HEK293 (cell line): ENCODE measurements at regions not wholly inside any gene's neighbourhood (a gene's known extent, or its start where the extent isn't known, plus 50 kb on each side); places are given as distances from the start of the nearest gene placed in this dataset.

Experiments
- CTCF ChIA-PET: fragments of 350-600 bp; formaldehyde crosslinking; extraction: SDS; loops from one replicate; lab custom pipeline; 2021; ENCODE audit warnings: antibody characterized with exemption; lab: Yijun Ruan, JAX
- POLR2A ChIA-PET: fragments of 300-600 bp; formaldehyde crosslinking; extraction: SDS; loops from one replicate; lab custom pipeline; 2020; ENCODE audit warnings: antibody characterized with exemption, inconsistent platforms; lab: Yijun Ruan, JAX
- H3K27ac ChIP-seq: fragments of 200-500 bp; sonication (Bioruptor generic); 2 replicates; pipeline ENCODE4 v1.5.1; 2014; ENCODE audit warnings: low read depth, low read length, control low read depth, inconsistent platforms; ENCODE audit errors: extremely low read depth
- H3K36me3 ChIP-seq, 2 experiments: fragments of 200-500 bp in 1 of 2; sonication (Bioruptor generic) in 1 of 2; 1 replicate in 1 of 2; 2 replicates in 1 of 2; pipeline ENCODE4 v1.5.1; 2014 to 2017; ENCODE audit warnings: inconsistent platforms in 2 of 2, low read length in 2 of 2; ENCODE audit not compliant: control insufficient read depth in 2 of 2, insufficient read depth in 1 of 2
- H3K4me1 ChIP-seq: fragments of 200-500 bp; sonication (Bioruptor generic); 2 replicates; pipeline ENCODE4 v1.5.1; 2014; ENCODE audit warnings: mild to moderate bottlenecking, low read length, inconsistent platforms; ENCODE audit not compliant: control insufficient read depth, insufficient read depth
- H3K4me3 ChIP-seq: 2 replicates; pipeline ENCODE4 v1.5.1; 2011; ENCODE audit warnings: low read depth, mild to moderate bottlenecking, control low read depth, low read length, moderate library complexity
- H3K9me3 ChIP-seq: fragments of 200-500 bp; sonication (Bioruptor generic); 2 replicates; pipeline ENCODE4 v1.5.1; 2014; ENCODE audit warnings: low read depth, low read length, inconsistent platforms; ENCODE audit not compliant: control insufficient read depth, insufficient read depth
- HIC1 ChIP-seq: fragments of 450-650 bp; formaldehyde crosslinking; IDR thresholded peaks from 2 replicates; pipeline ENCODE4 v1.5.1; 2016; ENCODE audit warnings: missing biosample characterization, missing genetic modification characterization
- MYNN ChIP-seq: fragments of 450-650 bp; formaldehyde crosslinking; IDR thresholded peaks from 2 replicates; pipeline ENCODE4 v1.5.1; 2016; ENCODE audit warnings: missing biosample characterization, missing genetic modification characterization, borderline replicate concordance
- MZF1 ChIP-seq: fragments of 450-650 bp; formaldehyde crosslinking; IDR thresholded peaks from 2 replicates; pipeline ENCODE4 v1.5.1; 2017; ENCODE audit warnings: missing biosample characterization, missing genetic modification characterization, borderline replicate concordance
- OSR2 ChIP-seq: fragments of 450-650 bp; formaldehyde crosslinking; IDR thresholded peaks from 2 replicates; pipeline ENCODE4 v1.5.1; 2016; ENCODE audit warnings: missing biosample characterization, missing genetic modification characterization
- OVOL3 ChIP-seq: fragments of 450-650 bp; formaldehyde crosslinking; IDR thresholded peaks from 2 replicates; pipeline ENCODE4 v1.5.1; 2016; ENCODE audit warnings: missing biosample characterization, missing genetic modification characterization
- PRDM1 ChIP-seq: fragments of 450-650 bp; formaldehyde crosslinking; IDR thresholded peaks from 2 replicates; pipeline ENCODE4; 2016; ENCODE audit warnings: missing biosample characterization, missing genetic modification characterization
- TRIM28 ChIP-seq: IDR thresholded peaks from 2 replicates; pipeline ENCODE4 v1.6.1; 2011; ENCODE audit warnings: low read length, control low read depth, borderline replicate concordance
- TSHZ1 ChIP-seq: fragments of 450-650 bp; formaldehyde crosslinking; IDR thresholded peaks from 2 replicates; pipeline ENCODE4 v1.5.1; 2016; ENCODE audit warnings: missing biosample characterization, missing genetic modification characterization, borderline replicate concordance
- ZFP41 ChIP-seq: fragments of 450-650 bp; formaldehyde crosslinking; IDR thresholded peaks from 2 replicates; pipeline ENCODE4 v1.5.1; 2016; ENCODE audit warnings: missing biosample characterization, missing genetic modification characterization, borderline replicate concordance
- ZNF114 ChIP-seq: fragments of 450-650 bp; formaldehyde crosslinking; IDR thresholded peaks from 2 replicates; pipeline ENCODE4 v1.5.0; 2017; ENCODE audit warnings: missing biosample characterization, missing genetic modification characterization
- ZNF202 ChIP-seq: fragments of 450-650 bp; formaldehyde crosslinking; IDR thresholded peaks from 2 replicates; pipeline ENCODE4 v1.5.1; 2016; ENCODE audit warnings: missing biosample characterization, missing genetic modification characterization, borderline replicate concordance
- ZNF211 ChIP-seq: fragments of 450-650 bp; formaldehyde crosslinking; IDR thresholded peaks from 2 replicates; pipeline ENCODE4 v1.5.1; 2016; ENCODE audit warnings: low read depth, missing biosample characterization, missing genetic modification characterization
- ZNF350 ChIP-seq: fragments of 450-650 bp; formaldehyde crosslinking; IDR thresholded peaks from 2 replicates; pipeline ENCODE4 v1.5.0; 2017; ENCODE audit warnings: missing biosample characterization, mild to moderate bottlenecking, missing genetic modification characterization
- ZNF362 ChIP-seq: fragments of 450-650 bp; formaldehyde crosslinking; IDR thresholded peaks from 2 replicates; pipeline ENCODE4 v1.5.1; 2016; ENCODE audit warnings: missing biosample characterization, missing genetic modification characterization
- ZNF37A ChIP-seq: fragments of 450-650 bp; IDR thresholded peaks from 2 replicates; pipeline ENCODE4 v1.5.1; 2018; ENCODE audit warnings: missing biosample characterization, missing genetic modification characterization
- ZNF398 ChIP-seq: fragments of 450-650 bp; formaldehyde crosslinking; IDR thresholded peaks from 2 replicates; pipeline ENCODE4 v1.5.1; 2017; ENCODE audit warnings: missing biosample characterization, missing genetic modification characterization
- ZNF423 ChIP-seq: fragments of 450-650 bp; formaldehyde crosslinking; IDR thresholded peaks from 2 replicates; pipeline ENCODE4 v1.5.1; 2016; ENCODE audit warnings: missing biosample characterization, missing genetic modification characterization
- ZNF513 ChIP-seq: fragments of 450-650 bp; IDR thresholded peaks from 2 replicates; pipeline ENCODE4 v1.5.1; 2018; ENCODE audit warnings: missing biosample characterization, missing genetic modification characterization
- ZNF529 ChIP-seq: fragments of 450-650 bp; formaldehyde crosslinking; IDR thresholded peaks from 2 replicates; pipeline ENCODE4 v1.5.1; 2017; ENCODE audit warnings: missing genetic modification characterization, missing biosample characterization; ENCODE audit not compliant: insufficient replicate concordance
- ZNF555 ChIP-seq: fragments of 450-650 bp; formaldehyde crosslinking; conservative IDR thresholded peaks from 2 replicates; pipeline ENCODE4 v1.5.1; 2017; ENCODE audit warnings: missing biosample characterization, mild to moderate bottlenecking, missing genetic modification characterization, inconsistent platforms
- ZNF571 ChIP-seq: fragments of 450-650 bp; formaldehyde crosslinking; IDR thresholded peaks from 2 replicates; pipeline ENCODE4 v1.5.0; 2017; ENCODE audit warnings: missing biosample characterization, missing genetic modification characterization
- ZNF580 ChIP-seq: fragments of 450-650 bp; formaldehyde crosslinking; IDR thresholded peaks from 2 replicates; pipeline ENCODE4 v1.5.1; 2016; ENCODE audit warnings: missing biosample characterization, missing genetic modification characterization
- ZNF629 ChIP-seq: fragments of 450-650 bp; formaldehyde crosslinking; IDR thresholded peaks from 2 replicates; pipeline ENCODE4 v1.5.1; 2017; ENCODE audit warnings: missing biosample characterization, missing genetic modification characterization
- ZNF654 ChIP-seq: fragments of 450-650 bp; formaldehyde crosslinking; IDR thresholded peaks from 2 replicates; pipeline ENCODE4 v1.5.1; 2016; ENCODE audit warnings: low read depth, missing biosample characterization, missing genetic modification characterization
- ZNF776 ChIP-seq: fragments of 450-650 bp; formaldehyde crosslinking; IDR thresholded peaks from 2 replicates; pipeline ENCODE4 v1.5.0; 2017; ENCODE audit warnings: missing biosample characterization, missing genetic modification characterization, borderline replicate concordance
- ZNF777 ChIP-seq: fragments of 450-650 bp; formaldehyde crosslinking; IDR thresholded peaks from 2 replicates; pipeline ENCODE4 v1.5.1; 2017; ENCODE audit warnings: missing biosample characterization, missing genetic modification characterization, borderline replicate concordance
- ZNF837 ChIP-seq: fragments of 450-650 bp; formaldehyde crosslinking; IDR thresholded peaks from 2 replicates; pipeline ENCODE4 v1.5.1; 2016; ENCODE audit warnings: missing biosample characterization, missing genetic modification characterization
- ZXDB ChIP-seq: fragments of 450-650 bp; formaldehyde crosslinking; IDR thresholded peaks from 2 replicates; pipeline ENCODE4 v1.5.1; 2016; ENCODE audit warnings: missing biosample characterization, missing genetic modification characterization

GRCh38 chr11:26793487-26793886, 71.6 kb upstream of the SLC5A12 start:
- ChIA-PET CTCF (interaction anchor here (0.7 kb wide), 1 partner anchor 317 kb away, joined by 4 read pairs; no protein-coding TSS in a partner anchor), POLR2A (no interaction called here)
- H3K4me1 ChIP-seq = no peaks in the 10 kb centered on the region
- H3K9me3 ChIP-seq = no peaks in the 10 kb centered on the region
- H3K4me3 ChIP-seq = no peak overlapping the region
- no peaks in the 10 kb centered on the region for H3K36me3 ChIP-seq
- no peak overlapping the region for H3K27ac ChIP-seq
- TF ChIP-seq ZNF580 (no peak), ZNF350 (no peak), TRIM28 (no peak), ZNF114 (no peak), ZNF571 (tag by site-specific recombination) (no peak), ZNF211 (no peak), ZNF777 (no peak), OVOL3 (tag by site-specific recombination) (no peak), ZNF654 (tag by site-specific recombination) (no peak), ZNF202 (no peak), HIC1 (no peak), ZNF837 (no peak), ZNF776 (tag by site-specific recombination) (no peak)

GRCh38 chr11:26801601-26802000, 79.7 kb upstream of the SLC5A12 start:
- Histone ChIP-seq H3K4me3 (no peak overlapping the region), H3K9me3 (no peaks in the 10 kb centered on the region), H3K4me1 (no peaks in the 10 kb centered on the region), H3K27ac (no peak overlapping the region), H3K36me3 (no peaks in the 10 kb centered on the region)
- ChIA-PET CTCF (interaction anchor here (0.5 kb wide), 1 partner anchor 423 kb away, joined by 4 read pairs; no protein-coding TSS in a partner anchor), POLR2A (no interaction called here)
- TF ChIP-seq ZNF629 (no peak), ZNF513 (tag by site-specific recombination) (no peak), MYNN (tag by site-specific recombination) (no peak), ZNF37A (no peak), ZNF571 (tag by site-specific recombination) (no peak), ZNF398 (tag by site-specific recombination) (no peak), ZNF555 (no peak), ZNF423 (tag by site-specific recombination) (no peak), ZXDB (no peak), TSHZ1 (no peak), ZFP41 (tag by site-specific recombination) (no peak), OSR2 (no peak), ZNF362 (no peak), PRDM1 (tag by site-specific recombination) (no peak), ZNF529 (tag by site-specific recombination) (no peak), MZF1 (no peak)
